Caco-2 (cell line): ENCODE measurements at regions not wholly inside any gene's neighbourhood (a gene's known extent, or its start where the extent isn't known, plus 50 kb on each side); places are given as distances from the start of the nearest gene placed in this dataset.

Experiments
- BruUV-seq: library from RNA; stranded (reverse); fragments of 400-500 nt; replicated peaks from 2 replicates; lab custom pipeline; 2021; lab: Mats Ljungman, UMichigan
- CTCF ChIA-PET: fragments of 300-600 bp; sonication (Branson Sonifier 250); formaldehyde crosslinking; loops from one replicate; lab custom pipeline; 2022; ENCODE audit warnings: antibody characterized with exemption; lab: Charles Lee
- POLR2A ChIA-PET: fragments of 300-600 bp; sonication (Branson Sonifier 250); formaldehyde crosslinking; loops from one replicate; lab custom pipeline; 2022; ENCODE audit warnings: antibody characterized with exemption; lab: Charles Lee
- DNase-seq, 2 experiments: peaks; one replicate each; pipeline versions ENCODE4 v3.0.0 to v3.0.0-alpha.2; 2020 to 2022
- H3K27me3 ChIP-seq: replicated peaks from 2 replicates; pipeline ENCODE4 v1.6.0; 2011; ENCODE audit warnings: low read length; ENCODE audit not compliant: control insufficient read depth, insufficient read depth
- H3K36me3 ChIP-seq: 2 replicates; pipeline ENCODE4 v1.5.1; 2011; ENCODE audit warnings: low read length; ENCODE audit not compliant: control insufficient read depth, insufficient read depth
- H3K4me1 ChIP-seq: fragments of 250-450 bp; sonication (Bioruptor Pico); 2 replicates; pipeline ENCODE4 v1.5.1; 2020; ENCODE audit warnings: mild to moderate bottlenecking
- H3K4me3 ChIP-seq: 2 replicates; pipeline ENCODE4 v1.5.1; 2011; ENCODE audit warnings: low read depth, mild to moderate bottlenecking, control low read depth, low read length
- H3K9me3 ChIP-seq: fragments of 250-450 bp; sonication (Bioruptor Pico); 2 replicates; pipeline ENCODE4 v1.5.1; 2020; ENCODE audit warnings: mild to moderate bottlenecking, moderate library complexity
- H3K27ac Mint-ChIP-seq: one replicate; pipeline ENCODE4 v1.8.0; 2022; ENCODE audit warnings: mixed read lengths; ENCODE audit not compliant: unreplicated experiment
- H3K27me3 Mint-ChIP-seq: one replicate; pipeline ENCODE4 v1.8.0; 2022; ENCODE audit warnings: mixed read lengths; ENCODE audit not compliant: insufficient read depth, unreplicated experiment
- H3K36me3 Mint-ChIP-seq: one replicate; pipeline ENCODE4 v1.8.0; 2022; ENCODE audit warnings: mild to moderate bottlenecking, mixed read lengths; ENCODE audit not compliant: insufficient read depth, unreplicated experiment
- H3K4me1 Mint-ChIP-seq: one replicate; pipeline ENCODE4 v1.8.0; 2022; ENCODE audit warnings: low read depth, mixed read lengths; ENCODE audit not compliant: unreplicated experiment
- H3K4me3 Mint-ChIP-seq: one replicate; pipeline ENCODE4 v1.8.0; 2022; ENCODE audit warnings: mild to moderate bottlenecking, moderate library complexity, mixed read lengths; ENCODE audit not compliant: unreplicated experiment
- H3K9me3 Mint-ChIP-seq: one replicate; pipeline ENCODE4 v1.8.0; 2022; ENCODE audit warnings: mixed read lengths; ENCODE audit not compliant: unreplicated experiment
- intact Hi-C: fragments of 100-400 bp; cut with micrococcal nuclease; formaldehyde crosslinking; loops from one replicate; pipeline ENCODE4 v1.10.0; 2022; ENCODE audit not compliant: unreplicated experiment
- TF ChIP-seq, protein P1 (sequence below), 2 experiments: fragments of 200-600 bp in 1 of 2; IDR thresholded peaks; 1 replicate in 1 of 2; 2 replicates in 1 of 2; pipeline versions ENCODE4 v1.5.1 to v1.8.0; 2011 to 2022; ENCODE audit warnings: antibody characterized with exemption in 1 of 2, control low read depth in 1 of 2, inconsistent platforms in 1 of 2, low read depth in 1 of 2, low read length in 1 of 2, mild to moderate bottlenecking in 1 of 2, moderate library complexity in 1 of 2; ENCODE audit not compliant: insufficient read depth in 1 of 2, severe bottlenecking in 1 of 2, unreplicated experiment in 1 of 2

GRCh38 chr2:82120115-82120514 is 1815.6 kb upstream of the LRRTM1 start:
- Mint-ChIP-seq H3K27me3 (no peaks in the 10 kb centered on the region), H3K4me1 (peaks cover 15% of the 10 kb centered on the region), H3K36me3 (no peaks in the 10 kb centered on the region), H3K9me3 (no peaks in the 10 kb centered on the region), H3K4me3 (no peak overlapping the region), H3K27ac (no peak overlapping the region)
- ChIA-PET POLR2A (no interaction called here), CTCF (no interaction called here)
- H3K4me1 ChIP-seq: peaks cover 22% of the 10 kb centered on the region
- intact Hi-C loops: no loop called here
- no peaks in the 10 kb centered on the region for H3K27me3 ChIP-seq
- no peaks in the 10 kb centered on the region for H3K36me3 ChIP-seq
- DNase-seq: no peak
- H3K9me3 ChIP-seq: no peaks in the 10 kb centered on the region
- TF ChIP-seq, protein P1, sequence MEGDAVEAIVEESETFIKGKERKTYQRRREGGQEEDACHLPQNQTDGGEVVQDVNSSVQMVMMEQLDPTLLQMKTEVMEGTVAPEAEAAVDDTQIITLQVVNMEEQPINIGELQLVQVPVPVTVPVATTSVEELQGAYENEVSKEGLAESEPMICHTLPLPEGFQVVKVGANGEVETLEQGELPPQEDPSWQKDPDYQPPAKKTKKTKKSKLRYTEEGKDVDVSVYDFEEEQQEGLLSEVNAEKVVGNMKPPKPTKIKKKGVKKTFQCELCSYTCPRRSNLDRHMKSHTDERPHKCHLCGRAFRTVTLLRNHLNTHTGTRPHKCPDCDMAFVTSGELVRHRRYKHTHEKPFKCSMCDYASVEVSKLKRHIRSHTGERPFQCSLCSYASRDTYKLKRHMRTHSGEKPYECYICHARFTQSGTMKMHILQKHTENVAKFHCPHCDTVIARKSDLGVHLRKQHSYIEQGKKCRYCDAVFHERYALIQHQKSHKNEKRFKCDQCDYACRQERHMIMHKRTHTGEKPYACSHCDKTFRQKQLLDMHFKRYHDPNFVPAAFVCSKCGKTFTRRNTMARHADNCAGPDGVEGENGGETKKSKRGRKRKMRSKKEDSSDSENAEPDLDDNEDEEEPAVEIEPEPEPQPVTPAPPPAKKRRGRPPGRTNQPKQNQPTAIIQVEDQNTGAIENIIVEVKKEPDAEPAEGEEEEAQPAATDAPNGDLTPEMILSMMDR (IDR thresholded peaks at IDR 0.05; ENCODE audit: insufficient read depth in 1 of 2, low read depth in 1 of 2, low read length in 1 of 2, severe bottlenecking in 1 of 2, unreplicated experiment in 1 of 2): no peak
- no peak overlapping the region for H3K4me3 ChIP-seq
- no TSS peak for BruUV-seq

- intact Hi-C loops: no loop called here
- Histone ChIP-seq H3K4me1 (no peaks in the 10 kb centered on the region), H3K9me3 (no peaks in the 10 kb centered on the region), H3K36me3 (no peaks in the 10 kb centered on the region), H3K4me3 (no peak overlapping the region), H3K27me3 (no peaks in the 10 kb centered on the region)
- no peak overlapping the region for H3K27ac Mint-ChIP-seq
- no TSS peak for BruUV-seq
- TF ChIP-seq, protein P1 (IDR thresholded peaks at IDR 0.05; ENCODE audit: insufficient read depth in 1 of 2, low read depth in 1 of 2, low read length in 1 of 2, severe bottlenecking in 1 of 2, unreplicated experiment in 1 of 2): no peak
- no peaks in the 10 kb centered on the region for H3K36me3 Mint-ChIP-seq
- H3K4me1 Mint-ChIP-seq: no peaks in the 10 kb centered on the region
- CTCF ChIA-PET: no interaction called here
- no peak for DNase-seq
- H3K9me3 Mint-ChIP-seq: no peaks in the 10 kb centered on the region
- H3K27me3 Mint-ChIP-seq: no peaks in the 10 kb centered on the region
- H3K4me3 Mint-ChIP-seq: no peak overlapping the region
- POLR2A ChIA-PET: no interaction called here
Measured at GRCh38 chr2:82109418-82109817, 1804.9 kb upstream of the LRRTM1 start.

DNA sequence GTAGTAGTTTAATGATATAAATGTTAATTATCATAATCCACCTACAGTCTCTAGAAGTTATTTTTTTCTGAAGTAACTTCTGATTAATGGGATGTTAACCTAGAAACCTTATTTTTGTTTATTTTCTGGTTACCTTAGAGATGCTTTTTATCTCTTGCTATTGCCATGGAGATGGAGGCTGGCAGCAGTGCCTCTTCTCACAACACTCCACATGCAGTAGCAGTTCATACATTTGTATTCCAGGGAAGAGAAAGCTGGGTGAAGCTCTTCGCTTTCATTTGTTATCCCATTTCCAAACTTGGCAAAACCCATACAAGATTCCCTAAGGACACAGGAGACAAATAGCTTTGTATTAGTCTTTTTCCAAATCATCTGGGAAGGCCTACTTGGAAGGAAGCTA is 1794.1 kb upstream of the LRRTM1 start:
- H3K4me3 ChIP-seq: no peak overlapping the region
- H3K36me3 ChIP-seq: no peaks in the 10 kb centered on the region
- Mint-ChIP-seq H3K4me3 (no peak overlapping the region), H3K36me3 (no peaks in the 10 kb centered on the region), H3K4me1 (no peaks in the 10 kb centered on the region), H3K27ac (no peak overlapping the region), H3K27me3 (no peaks in the 10 kb centered on the region), H3K9me3 (no peaks in the 10 kb centered on the region)
- ChIA-PET POLR2A (no interaction called here), CTCF (no interaction called here)
- no peaks in the 10 kb centered on the region for H3K27me3 ChIP-seq
- DNase-seq: no peak
- intact Hi-C loops: no loop called here
- TF ChIP-seq, protein P1 (IDR thresholded peaks at IDR 0.05; ENCODE audit: insufficient read depth in 1 of 2, low read depth in 1 of 2, low read length in 1 of 2, severe bottlenecking in 1 of 2, unreplicated experiment in 1 of 2): no peak
- H3K4me1 ChIP-seq: no peaks in the 10 kb centered on the region
- H3K9me3 ChIP-seq: no peaks in the 10 kb centered on the region; the same call in 1 of the 2 replicates
- no TSS peak for BruUV-seq
